MCF 10A (cell line): ENCODE measurements at regions not wholly inside any gene's neighbourhood (a gene's known extent, or its start where the extent isn't known, plus 50 kb on each side); places are given as distances from the start of the nearest gene placed in this dataset.

ENCODE experiments used
- BruUV-seq: library from RNA; stranded (reverse); fragments of 400-500 nt; replicated peaks from 2 replicates; lab custom pipeline; 2021; lab: Mats Ljungman, UMichigan
- CTCF ChIA-PET: fragments of 300-600 bp; sonication (Branson Sonifier 250); formaldehyde crosslinking; extraction: SDS; loops from one replicate; lab custom pipeline; 2021; ENCODE audit warnings: antibody characterized with exemption, inconsistent platforms; lab: Yijun Ruan, JAX
- POLR2A ChIA-PET: fragments of 300-600, 350-650 bp; sonication (Branson Sonifier 250); formaldehyde crosslinking; extraction: SDS; loops from one replicate; lab custom pipeline; 2020; ENCODE audit warnings: antibody characterized with exemption, inconsistent platforms; lab: Yijun Ruan, JAX
- DNase-seq: peaks from one replicate; pipeline ENCODE4 v3.0.0-alpha.2; 2018; ENCODE audit not compliant: unreplicated experiment
- H3K27ac Mint-ChIP-seq: one replicate; pipeline ENCODE4 v1.8.0; 2022; ENCODE audit warnings: mild to moderate bottlenecking, low read depth, mixed read lengths; ENCODE audit not compliant: unreplicated experiment
- H3K27me3 Mint-ChIP-seq: one replicate; pipeline ENCODE4 v1.8.0; 2022; ENCODE audit warnings: mixed read lengths; ENCODE audit not compliant: insufficient read depth, unreplicated experiment
- H3K36me3 Mint-ChIP-seq: one replicate; pipeline ENCODE4 v1.8.0; 2022; ENCODE audit warnings: mild to moderate bottlenecking, moderate library complexity, mixed read lengths; ENCODE audit not compliant: insufficient read depth, unreplicated experiment
- H3K4me1 Mint-ChIP-seq: one replicate; pipeline ENCODE4 v1.8.0; 2022; ENCODE audit warnings: mixed read lengths; ENCODE audit not compliant: insufficient read depth, unreplicated experiment
- H3K4me3 Mint-ChIP-seq: one replicate; pipeline ENCODE4 v1.8.0; 2022; ENCODE audit warnings: mild to moderate bottlenecking, moderate library complexity, mixed read lengths; ENCODE audit not compliant: unreplicated experiment
- H3K9me3 Mint-ChIP-seq: one replicate; pipeline ENCODE4 v1.8.0; 2022; ENCODE audit warnings: mixed read lengths; ENCODE audit not compliant: unreplicated experiment
- intact Hi-C: fragments of 100-400 bp; cut with micrococcal nuclease; formaldehyde crosslinking; loops from 2 replicates; pipeline ENCODE4 v1.14.1; 2022
- TF ChIP-seq, protein P1 (sequence below): fragments of 200-600 bp; IDR thresholded peaks from one replicate; pipeline ENCODE4 v1.8.0; 2022; ENCODE audit warnings: antibody characterized with exemption, mild to moderate bottlenecking; ENCODE audit not compliant: unreplicated experiment

- DNase-seq, result no peak
- no peaks in the 10 kb centered on the region for H3K36me3 Mint-ChIP-seq
- no peaks in the 10 kb centered on the region for H3K9me3 Mint-ChIP-seq
- no TSS peak for BruUV-seq
- H3K27ac Mint-ChIP-seq, result no peak overlapping the region
- CTCF ChIA-PET, result interaction anchor here (0.6 kb wide), 1 partner anchor 68 kb away, joined by 4 read pairs; no protein-coding TSS in a partner anchor
- POLR2A ChIA-PET, result no interaction called here
- H3K4me3 Mint-ChIP-seq, result no peak overlapping the region
- TF ChIP-seq, protein P1, sequence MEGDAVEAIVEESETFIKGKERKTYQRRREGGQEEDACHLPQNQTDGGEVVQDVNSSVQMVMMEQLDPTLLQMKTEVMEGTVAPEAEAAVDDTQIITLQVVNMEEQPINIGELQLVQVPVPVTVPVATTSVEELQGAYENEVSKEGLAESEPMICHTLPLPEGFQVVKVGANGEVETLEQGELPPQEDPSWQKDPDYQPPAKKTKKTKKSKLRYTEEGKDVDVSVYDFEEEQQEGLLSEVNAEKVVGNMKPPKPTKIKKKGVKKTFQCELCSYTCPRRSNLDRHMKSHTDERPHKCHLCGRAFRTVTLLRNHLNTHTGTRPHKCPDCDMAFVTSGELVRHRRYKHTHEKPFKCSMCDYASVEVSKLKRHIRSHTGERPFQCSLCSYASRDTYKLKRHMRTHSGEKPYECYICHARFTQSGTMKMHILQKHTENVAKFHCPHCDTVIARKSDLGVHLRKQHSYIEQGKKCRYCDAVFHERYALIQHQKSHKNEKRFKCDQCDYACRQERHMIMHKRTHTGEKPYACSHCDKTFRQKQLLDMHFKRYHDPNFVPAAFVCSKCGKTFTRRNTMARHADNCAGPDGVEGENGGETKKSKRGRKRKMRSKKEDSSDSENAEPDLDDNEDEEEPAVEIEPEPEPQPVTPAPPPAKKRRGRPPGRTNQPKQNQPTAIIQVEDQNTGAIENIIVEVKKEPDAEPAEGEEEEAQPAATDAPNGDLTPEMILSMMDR, result no peak
- H3K27me3 Mint-ChIP-seq, result no peaks in the 10 kb centered on the region
- peaks cover 32% of the 10 kb centered on the region for H3K4me1 Mint-ChIP-seq
- intact Hi-C loops, result loop anchor here (10.0 kb wide), 1 partner anchor 1079 kb away; no protein-coding TSS in a partner anchor
Observed at GRCh38 chr6:21745543-21746337, 152.2 kb downstream of the SOX4 start.

- POLR2A ChIA-PET, result interaction anchor here (0.7 to 1.5 kb wide), 3 partner anchors 15 to 1205 kb away, joined by 3 to 4 read pairs (median 3); partner anchors contain the start of gene SOX4
- no peak overlapping the region for H3K4me3 Mint-ChIP-seq
Observed at GRCh38 chr6:21747441-21747840, 153.9 kb downstream of the SOX4 start.

DNA sequence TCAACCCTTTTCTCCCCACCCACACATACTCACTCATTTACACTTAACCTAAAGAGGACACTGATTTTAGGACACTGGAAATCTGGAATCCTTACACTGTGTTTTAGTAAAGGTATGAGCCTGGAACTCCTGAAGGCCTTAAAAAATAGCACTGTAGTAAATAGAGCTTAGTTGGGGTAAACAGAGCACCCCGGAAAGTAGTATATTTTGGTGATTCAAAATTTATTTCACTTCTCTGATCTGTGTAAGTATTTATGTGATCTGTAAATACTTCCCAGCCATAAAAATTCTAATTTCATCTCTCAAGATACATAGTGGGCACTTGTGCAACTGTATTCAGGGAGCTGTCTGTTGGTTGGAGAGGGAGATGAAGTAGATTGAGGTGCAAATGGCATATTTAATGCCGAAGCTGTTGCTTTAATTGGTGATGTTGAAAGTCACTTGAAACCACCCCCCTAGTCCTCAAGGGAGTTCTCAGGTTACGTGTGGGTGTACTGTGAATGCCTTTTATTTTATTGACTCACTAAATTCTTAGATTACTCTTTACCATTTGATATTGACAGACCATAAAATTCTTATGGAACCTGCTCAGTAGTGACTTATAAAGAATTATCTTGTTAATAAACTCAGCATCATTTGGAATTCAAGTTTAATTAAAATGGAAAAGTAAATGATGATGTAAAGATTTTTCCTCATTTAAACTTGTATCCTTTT, 154.9 kb downstream of the SOX4 start:
- intact Hi-C loops, result loop anchor here (10.0 kb wide), 1 partner anchor 1076 kb away; no protein-coding TSS in a partner anchor
- peaks cover 27% of the 10 kb centered on the region for H3K4me1 Mint-ChIP-seq
- ChIA-PET CTCF (interaction anchor here (0.8 to 1.1 kb wide), 2 partner anchors 9 to 12 kb away, joined by 4 to 5 read pairs; no protein-coding TSS in a partner anchor), POLR2A (interaction anchor here (0.7 to 1.6 kb wide), 5 partner anchors 19 to 1184 kb away, joined by 3 to 7 read pairs (median 4); partner anchors contain the start of gene SOX4)
- DNase-seq, result peak; percentile 73
- BruUV-seq, result no TSS peak
- TF ChIP-seq, protein P1, result no peak
- H3K4me3 Mint-ChIP-seq, result no peak overlapping the region
- H3K36me3 Mint-ChIP-seq, result no peaks in the 10 kb centered on the region
- no peaks in the 10 kb centered on the region for H3K9me3 Mint-ChIP-seq
- H3K27ac Mint-ChIP-seq, result no peak overlapping the region
- no peaks in the 10 kb centered on the region for H3K27me3 Mint-ChIP-seq

More at GRCh38 chr6:21747441-21747840, 153.9 kb downstream of the SOX4 start:
- H3K4me1 Mint-ChIP-seq, result peaks cover 26% of the 10 kb centered on the region
- no peaks in the 10 kb centered on the region for H3K27me3 Mint-ChIP-seq
- no peak overlapping the region for H3K27ac Mint-ChIP-seq
- no TSS peak for BruUV-seq
- intact Hi-C loops, result loop anchor here (10.0 kb wide), 1 partner anchor 1077 kb away; no protein-coding TSS in a partner anchor
- no peaks in the 10 kb centered on the region for H3K9me3 Mint-ChIP-seq
- CTCF ChIA-PET, result interaction anchor here (0.6 kb wide), 1 partner anchor 326 kb away, joined by 3 read pairs; no protein-coding TSS in a partner anchor
- TF ChIP-seq, protein P1, result no peak
- H3K36me3 Mint-ChIP-seq, result no peaks in the 10 kb centered on the region
- no peak for DNase-seq

DNA sequence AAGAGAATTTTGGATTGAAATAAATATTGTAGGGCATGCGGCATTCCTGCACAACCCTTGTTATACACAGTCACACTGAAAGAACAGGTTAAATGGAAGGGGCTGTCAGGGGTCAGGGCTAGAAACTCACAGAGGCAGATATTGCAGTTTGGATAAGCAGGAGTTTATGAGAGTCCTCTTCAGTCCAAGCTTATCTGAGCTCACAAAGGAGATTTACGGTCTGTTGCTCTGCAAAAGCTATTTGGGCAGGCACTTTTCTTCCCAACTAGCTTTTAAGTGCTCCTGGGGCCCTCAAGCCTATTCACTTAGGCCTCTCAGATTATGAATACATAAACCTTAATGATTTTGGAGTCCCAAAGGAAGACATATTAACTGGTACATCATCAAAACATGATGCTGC, 156.2 kb downstream of the SOX4 start:
- no peak overlapping the region for H3K4me3 Mint-ChIP-seq
- BruUV-seq, result no TSS peak
- no peaks in the 10 kb centered on the region for H3K27me3 Mint-ChIP-seq
- peaks cover 36% of the 10 kb centered on the region for H3K4me1 Mint-ChIP-seq
- TF ChIP-seq, protein P1, result no peak
- no peak overlapping the region for H3K27ac Mint-ChIP-seq
- POLR2A ChIA-PET, result interaction anchor here (0.6 to 1.6 kb wide), 4 partner anchors 9 to 166 kb away, joined by 3 to 7 read pairs (median 4); partner anchors contain the start of gene SOX4
- DNase-seq, result no peak
- CTCF ChIA-PET, result no interaction called here
- H3K36me3 Mint-ChIP-seq, result no peaks in the 10 kb centered on the region
- H3K9me3 Mint-ChIP-seq, result no peaks in the 10 kb centered on the region
- intact Hi-C loops, result loop anchor here (10.0 kb wide), 1 partner anchor 1075 kb away; no protein-coding TSS in a partner anchor
